Kidney (tissue), 13 donors: ENCODE measurements at regions not wholly inside any gene's neighbourhood (a gene's known extent, or its start where the extent isn't known, plus 50 kb on each side); places are given as distances from the start of the nearest gene placed in this dataset.

Experiments used
- DNase-seq, 5 donors: peaks; one replicate each; pipeline ENCODE4 v3.0.0-alpha.2; 2013 to 2020
- FAIRE-seq: peaks from 2 replicates; lab custom pipeline; 2012; peaks lifted over from hg19 to GRCh38; lab: Jason Lieb, UNC
- H3K27ac ChIP-seq, 2 donors: one replicate each; pipeline ENCODE4 v1.7.0; 2013; ENCODE audit warnings: low read depth in 2 of 2, low read length in 2 of 2, inconsistent platforms in 1 of 2
- H3K27me3 ChIP-seq: one replicate; pipeline ENCODE4 v1.7.1; 2013; ENCODE audit warnings: low read length, inconsistent platforms; ENCODE audit not compliant: control insufficient read depth, insufficient read depth
- H3K36me3 ChIP-seq, 3 donors: one replicate each; pipeline versions ENCODE4 v1.7.0 to v1.7.1; 2013; ENCODE audit warnings: low read length in 3 of 3, control low read depth in 1 of 3, inconsistent platforms in 1 of 3; ENCODE audit not compliant: insufficient read depth in 3 of 3, control insufficient read depth in 2 of 3
- H3K4me1 ChIP-seq, 3 donors: one replicate each; pipeline versions ENCODE4 v1.7.0 to v1.7.1; 2013; ENCODE audit warnings: low read length in 3 of 3, inconsistent platforms in 1 of 3, low read depth in 1 of 3; ENCODE audit not compliant: control insufficient read depth in 2 of 3, insufficient read depth in 2 of 3
- H3K4me3 ChIP-seq, 3 donors: one replicate each; pipeline versions ENCODE4 v1.7.0 to v1.8.1; 2013; ENCODE audit warnings: low read length in 3 of 3, control low read depth in 1 of 3, inconsistent platforms in 1 of 3
- H3K9ac ChIP-seq, 3 donors: one replicate each; pipeline versions ENCODE4 v1.7.0 to v1.7.1; 2013; ENCODE audit warnings: low read length in 3 of 3, control low read depth in 1 of 3, inconsistent platforms in 1 of 3
- H3K9me3 ChIP-seq, 3 donors: one replicate each; pipeline versions ENCODE4 v1.7.0 to v1.7.1; 2013; ENCODE audit warnings: low read length in 3 of 3, control low read depth in 1 of 3, inconsistent platforms in 1 of 3; ENCODE audit not compliant: control insufficient read depth in 2 of 3, insufficient read depth in 1 of 3
- intact Hi-C: fragments of 100-400 bp; cut with DNase I; formaldehyde crosslinking; loops from one replicate; pipeline ENCODE4 v1.11.1; 2022
- TF ChIP-seq, protein P1 (sequence below): IDR thresholded peaks from 3 replicates; pipeline ENCODE4 v1.5.1; 2012; ENCODE audit warnings: mild to moderate bottlenecking, moderate library complexity, borderline replicate concordance; ENCODE audit not compliant: insufficient read depth; ENCODE audit errors: extremely low read depth
- donor health status: control.
- donor health status: control.
- donor health status: control.
- donor health status: control.
- donor health status: control.
- donor health status: DM: yes; HTN: yes; CAD: no.
- donor health status: Normal renal cell carcinoma (clear cell type).

DNA sequence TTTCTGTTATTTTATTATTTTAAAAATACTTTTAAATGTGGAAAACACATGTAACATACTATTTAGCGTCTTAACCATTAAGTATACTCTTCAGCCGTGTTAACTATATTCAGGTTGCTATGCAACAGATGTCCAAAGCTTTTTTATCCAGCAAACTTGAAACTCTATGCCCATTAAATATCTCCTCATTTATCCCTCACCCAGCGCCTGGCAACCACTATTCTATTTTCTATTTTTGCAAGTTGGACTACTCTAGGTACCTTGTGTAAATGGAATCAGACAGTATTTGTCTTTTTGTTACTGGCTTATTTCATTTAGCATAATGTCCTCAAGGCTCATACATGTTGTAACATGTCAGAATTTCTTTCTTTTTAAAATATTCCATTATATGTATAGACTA, 174.6 kb downstream of the PCDH10 start:
- intact Hi-C loops: no loop called here
- FAIRE-seq: no peak

DNA sequence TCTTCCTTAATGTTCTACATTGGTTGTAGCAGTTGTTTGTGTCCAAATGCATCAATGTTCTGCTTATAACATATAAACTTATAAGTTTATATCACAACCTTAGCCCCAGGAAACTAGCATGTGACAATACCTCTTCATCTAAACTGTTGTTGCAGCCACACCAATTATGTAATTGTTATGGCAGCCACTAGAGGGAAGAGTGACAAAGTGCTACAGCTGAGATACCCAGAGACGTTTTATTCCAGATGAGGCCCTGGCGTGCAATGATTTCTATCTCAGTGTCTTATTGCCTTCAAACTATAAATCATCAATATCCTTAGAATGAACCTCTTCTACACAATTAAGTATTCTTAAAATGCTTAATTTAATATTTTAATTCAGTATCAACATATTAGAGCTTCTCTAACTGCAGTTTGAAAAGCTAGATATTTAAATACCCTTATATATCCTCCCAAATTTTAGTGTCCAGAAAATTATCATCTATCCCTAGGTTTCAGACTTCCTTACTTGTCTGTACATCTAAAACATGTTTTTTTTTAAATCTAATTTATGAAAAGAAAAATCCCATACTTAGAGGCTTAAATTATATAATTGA, 171.6 kb downstream of the PCDH10 start:
- TF ChIP-seq, protein P1, sequence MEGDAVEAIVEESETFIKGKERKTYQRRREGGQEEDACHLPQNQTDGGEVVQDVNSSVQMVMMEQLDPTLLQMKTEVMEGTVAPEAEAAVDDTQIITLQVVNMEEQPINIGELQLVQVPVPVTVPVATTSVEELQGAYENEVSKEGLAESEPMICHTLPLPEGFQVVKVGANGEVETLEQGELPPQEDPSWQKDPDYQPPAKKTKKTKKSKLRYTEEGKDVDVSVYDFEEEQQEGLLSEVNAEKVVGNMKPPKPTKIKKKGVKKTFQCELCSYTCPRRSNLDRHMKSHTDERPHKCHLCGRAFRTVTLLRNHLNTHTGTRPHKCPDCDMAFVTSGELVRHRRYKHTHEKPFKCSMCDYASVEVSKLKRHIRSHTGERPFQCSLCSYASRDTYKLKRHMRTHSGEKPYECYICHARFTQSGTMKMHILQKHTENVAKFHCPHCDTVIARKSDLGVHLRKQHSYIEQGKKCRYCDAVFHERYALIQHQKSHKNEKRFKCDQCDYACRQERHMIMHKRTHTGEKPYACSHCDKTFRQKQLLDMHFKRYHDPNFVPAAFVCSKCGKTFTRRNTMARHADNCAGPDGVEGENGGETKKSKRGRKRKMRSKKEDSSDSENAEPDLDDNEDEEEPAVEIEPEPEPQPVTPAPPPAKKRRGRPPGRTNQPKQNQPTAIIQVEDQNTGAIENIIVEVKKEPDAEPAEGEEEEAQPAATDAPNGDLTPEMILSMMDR: peak; percentile 28
- no peaks in the 10 kb centered on the region for H3K27me3 ChIP-seq
- no peak overlapping the region for H3K4me3 ChIP-seq
- H3K9me3 ChIP-seq: no peaks in the 10 kb centered on the region
- H3K36me3 ChIP-seq: no peaks in the 10 kb centered on the region
- intact Hi-C loops: no loop called here
- H3K9ac ChIP-seq: no peak overlapping the region
- FAIRE-seq (no peak), DNase-seq (peak in 2 of 5 donors; percentile 52)
- H3K27ac ChIP-seq: no peak overlapping the region
- H3K4me1 ChIP-seq: no peaks in the 10 kb centered on the region

More for the DNA sequence above, 174.6 kb downstream of the PCDH10 start:
- DNase-seq: no peak
- TF ChIP-seq, protein P1: no peak
- Histone ChIP-seq H3K27me3 (no peaks in the 10 kb centered on the region), H3K4me1 (no peaks in the 10 kb centered on the region), H3K27ac (no peak overlapping the region), H3K4me3 (no peak overlapping the region), H3K9ac (no peak overlapping the region), H3K9me3 (no peaks in the 10 kb centered on the region), H3K36me3 (no peaks in the 10 kb centered on the region)

DNA sequence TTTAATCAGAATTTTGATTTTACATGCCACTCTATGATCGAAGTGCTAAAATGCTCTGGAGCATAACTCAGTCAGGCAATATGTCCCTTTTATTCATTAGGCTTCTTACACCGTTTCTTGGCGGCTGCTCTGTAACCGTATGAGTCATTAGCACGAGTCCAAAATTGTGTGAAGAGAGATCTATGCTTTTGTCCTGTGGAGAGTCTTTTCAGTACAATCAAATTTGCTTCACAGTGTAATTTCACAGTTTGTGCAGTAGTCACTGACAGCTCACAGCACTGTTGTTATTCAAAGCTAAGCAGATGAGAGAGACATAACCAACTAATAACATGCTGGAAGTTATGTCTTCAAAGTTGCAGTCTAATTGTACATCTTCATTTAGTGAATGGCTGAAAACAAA, 167.8 kb downstream of the PCDH10 start:
- no peak for DNase-seq
- Histone ChIP-seq H3K9me3 (no peaks in the 10 kb centered on the region), H3K4me1 (no peaks in the 10 kb centered on the region), H3K27me3 (no peaks in the 10 kb centered on the region), H3K36me3 (no peaks in the 10 kb centered on the region), H3K27ac (no peak overlapping the region), H3K9ac (no peak overlapping the region), H3K4me3 (no peak overlapping the region)
- TF ChIP-seq, protein P1: no peak
- intact Hi-C loops: no loop called here
- no peak for FAIRE-seq

DNA sequence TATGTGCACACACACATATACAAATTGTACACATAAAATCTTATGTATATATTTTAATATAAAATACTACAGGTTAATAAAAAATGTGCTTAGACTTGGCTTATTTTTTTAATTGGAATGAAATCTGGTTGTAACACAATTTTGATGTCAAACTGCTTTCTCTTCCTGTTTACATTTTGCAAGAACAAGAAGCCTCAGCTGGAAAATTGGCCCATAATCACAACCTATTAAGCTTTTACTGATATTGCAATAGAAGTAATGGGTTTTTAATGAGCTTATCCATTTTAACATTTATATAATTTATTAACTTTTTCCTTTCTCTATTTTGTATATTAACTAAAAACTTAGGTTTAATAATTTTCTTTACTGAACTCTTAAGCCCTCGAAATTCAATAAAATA, 165.9 kb downstream of the PCDH10 start:
- intact Hi-C loops: no loop called here
- Histone ChIP-seq H3K36me3 (no peaks in the 10 kb centered on the region), H3K4me1 (no peaks in the 10 kb centered on the region), H3K4me3 (no peak overlapping the region), H3K9me3 (no peaks in the 10 kb centered on the region), H3K9ac (no peak overlapping the region), H3K27ac (no peak overlapping the region), H3K27me3 (no peaks in the 10 kb centered on the region)
- DNase-seq (no peak), FAIRE-seq (no peak)
- TF ChIP-seq, protein P1: no peak
